Caco-2 (cell line): ENCODE measurements at regions not wholly inside any gene's neighbourhood (a gene's known extent, or its start where the extent isn't known, plus 50 kb on each side); places are given as distances from the start of the nearest gene placed in this dataset.

ENCODE experiments used
- BruUV-seq: library from RNA; stranded (reverse); fragments of 400-500 nt; replicated peaks from 2 replicates; lab custom pipeline; 2021; lab: Mats Ljungman, UMichigan
- CTCF ChIA-PET: fragments of 300-600 bp; sonication (Branson Sonifier 250); formaldehyde crosslinking; loops from one replicate; lab custom pipeline; 2022; ENCODE audit warnings: antibody characterized with exemption; lab: Charles Lee
- POLR2A ChIA-PET: fragments of 300-600 bp; sonication (Branson Sonifier 250); formaldehyde crosslinking; loops from one replicate; lab custom pipeline; 2022; ENCODE audit warnings: antibody characterized with exemption; lab: Charles Lee
- DNase-seq, 2 experiments: peaks; one replicate each; pipeline versions ENCODE4 v3.0.0 to v3.0.0-alpha.2; 2020 to 2022
- H3K27me3 ChIP-seq: replicated peaks from 2 replicates; pipeline ENCODE4 v1.6.0; 2011; ENCODE audit warnings: low read length; ENCODE audit not compliant: control insufficient read depth, insufficient read depth
- H3K36me3 ChIP-seq: 2 replicates; pipeline ENCODE4 v1.5.1; 2011; ENCODE audit warnings: low read length; ENCODE audit not compliant: control insufficient read depth, insufficient read depth
- H3K4me1 ChIP-seq: fragments of 250-450 bp; sonication (Bioruptor Pico); 2 replicates; pipeline ENCODE4 v1.5.1; 2020; ENCODE audit warnings: mild to moderate bottlenecking
- H3K4me3 ChIP-seq: 2 replicates; pipeline ENCODE4 v1.5.1; 2011; ENCODE audit warnings: low read depth, mild to moderate bottlenecking, control low read depth, low read length
- H3K9me3 ChIP-seq: fragments of 250-450 bp; sonication (Bioruptor Pico); 2 replicates; pipeline ENCODE4 v1.5.1; 2020; ENCODE audit warnings: mild to moderate bottlenecking, moderate library complexity
- H3K27ac Mint-ChIP-seq: one replicate; pipeline ENCODE4 v1.8.0; 2022; ENCODE audit warnings: mixed read lengths; ENCODE audit not compliant: unreplicated experiment
- H3K27me3 Mint-ChIP-seq: one replicate; pipeline ENCODE4 v1.8.0; 2022; ENCODE audit warnings: mixed read lengths; ENCODE audit not compliant: insufficient read depth, unreplicated experiment
- H3K36me3 Mint-ChIP-seq: one replicate; pipeline ENCODE4 v1.8.0; 2022; ENCODE audit warnings: mild to moderate bottlenecking, mixed read lengths; ENCODE audit not compliant: insufficient read depth, unreplicated experiment
- H3K4me1 Mint-ChIP-seq: one replicate; pipeline ENCODE4 v1.8.0; 2022; ENCODE audit warnings: low read depth, mixed read lengths; ENCODE audit not compliant: unreplicated experiment
- H3K4me3 Mint-ChIP-seq: one replicate; pipeline ENCODE4 v1.8.0; 2022; ENCODE audit warnings: mild to moderate bottlenecking, moderate library complexity, mixed read lengths; ENCODE audit not compliant: unreplicated experiment
- H3K9me3 Mint-ChIP-seq: one replicate; pipeline ENCODE4 v1.8.0; 2022; ENCODE audit warnings: mixed read lengths; ENCODE audit not compliant: unreplicated experiment
- CTCF ChIP-seq, 2 experiments: fragments of 200-600 bp in 1 of 2; IDR thresholded peaks; 1 replicate in 1 of 2; 2 replicates in 1 of 2; pipeline versions ENCODE4 v1.5.1 to v1.8.0; 2011 to 2022; ENCODE audit warnings: antibody characterized with exemption in 1 of 2, control low read depth in 1 of 2, inconsistent platforms in 1 of 2, low read depth in 1 of 2, low read length in 1 of 2, mild to moderate bottlenecking in 1 of 2, moderate library complexity in 1 of 2; ENCODE audit not compliant: insufficient read depth in 1 of 2, severe bottlenecking in 1 of 2, unreplicated experiment in 1 of 2
- intact Hi-C: fragments of 100-400 bp; cut with micrococcal nuclease; formaldehyde crosslinking; loops from one replicate; pipeline ENCODE4 v1.10.0; 2022; ENCODE audit not compliant: unreplicated experiment

- DNase-seq: no peak
- H3K4me1 ChIP-seq: no peaks in the 10 kb centered on the region
- no TSS peak for BruUV-seq
- H3K36me3 ChIP-seq: no peaks in the 10 kb centered on the region
- no peak overlapping the region for H3K27ac Mint-ChIP-seq
- H3K9me3 Mint-ChIP-seq: peaks cover 4% of the 10 kb centered on the region
- no peaks in the 10 kb centered on the region for H3K36me3 Mint-ChIP-seq
- no peak overlapping the region for H3K4me3 Mint-ChIP-seq
- ChIA-PET CTCF (no interaction called here), POLR2A (no interaction called here)
- no peaks in the 10 kb centered on the region for H3K27me3 ChIP-seq
- no peak for TF ChIP-seq CTCF (IDR thresholded peaks at IDR 0.05; ENCODE audit: insufficient read depth in 1 of 2, low read depth in 1 of 2, low read length in 1 of 2, severe bottlenecking in 1 of 2, unreplicated experiment in 1 of 2)
- H3K4me1 Mint-ChIP-seq: no peaks in the 10 kb centered on the region
- intact Hi-C loops: no loop called here
- no peak overlapping the region for H3K4me3 ChIP-seq
- H3K27me3 Mint-ChIP-seq: peaks cover 13% of the 10 kb centered on the region
- H3K9me3 ChIP-seq: no peaks in the 10 kb centered on the region
These were observed 203.3 kb downstream of the BUB3 start for GRCh38 chr10:123357421-123357930.

- Mint-ChIP-seq H3K27ac (no peak overlapping the region), H3K4me3 (no peak overlapping the region), H3K27me3 (peaks cover 13% of the 10 kb centered on the region), H3K9me3 (peaks cover 6% of the 10 kb centered on the region), H3K4me1 (no peaks in the 10 kb centered on the region), H3K36me3 (no peaks in the 10 kb centered on the region)
- no peaks in the 10 kb centered on the region for H3K4me1 ChIP-seq
- no peaks in the 10 kb centered on the region for H3K9me3 ChIP-seq
- no peak for TF ChIP-seq CTCF (IDR thresholded peaks at IDR 0.05; ENCODE audit: insufficient read depth in 1 of 2, low read depth in 1 of 2, low read length in 1 of 2, severe bottlenecking in 1 of 2, unreplicated experiment in 1 of 2)
- H3K4me3 ChIP-seq: no peak overlapping the region
- no peaks in the 10 kb centered on the region for H3K36me3 ChIP-seq
- ChIA-PET POLR2A (no interaction called here), CTCF (no interaction called here)
- no peak for DNase-seq
- no peaks in the 10 kb centered on the region for H3K27me3 ChIP-seq
- intact Hi-C loops: no loop called here
- no TSS peak for BruUV-seq
These were observed 205.3 kb downstream of the BUB3 start for GRCh38 chr10:123359539-123359938.

GRCh38 chr10:123361832-123362231, 207.6 kb downstream of the BUB3 start:
- POLR2A ChIA-PET: no interaction called here
- Histone ChIP-seq H3K4me1 (no peaks in the 10 kb centered on the region), H3K4me3 (no peak overlapping the region), H3K9me3 (no peaks in the 10 kb centered on the region), H3K36me3 (no peaks in the 10 kb centered on the region), H3K27me3 (no peaks in the 10 kb centered on the region)
- Mint-ChIP-seq H3K4me1 (no peaks in the 10 kb centered on the region), H3K36me3 (no peaks in the 10 kb centered on the region), H3K27me3 (peaks cover 8% of the 10 kb centered on the region), H3K4me3 (no peak overlapping the region), H3K9me3 (peaks cover 6% of the 10 kb centered on the region), H3K27ac (no peak overlapping the region)
- CTCF ChIA-PET: no interaction called here
- BruUV-seq: no TSS peak
- intact Hi-C loops: no loop called here
- TF ChIP-seq CTCF (IDR thresholded peaks at IDR 0.05; ENCODE audit: insufficient read depth in 1 of 2, low read depth in 1 of 2, low read length in 1 of 2, severe bottlenecking in 1 of 2, unreplicated experiment in 1 of 2): no peak
- DNase-seq: no peak
